NCI-H526 treated with DMSO at 0.1 percent for 48 hours (cell line): ENCODE measurements at regions not wholly inside any gene's neighbourhood (a gene's known extent, or its start where the extent isn't known, plus 50 kb on each side); places are given as distances from the start of the nearest gene placed in this dataset.
"Not testable (repeated sequence)": the region's sequence is repeated elsewhere in the genome, so short reads cannot be mapped to it uniquely, and the experiment has no call there.

ENCODE experiments used
- DNase-seq: peaks from one replicate; lab custom pipeline; 2025; lab: John Stamatoyannopoulos, UW

DNA sequence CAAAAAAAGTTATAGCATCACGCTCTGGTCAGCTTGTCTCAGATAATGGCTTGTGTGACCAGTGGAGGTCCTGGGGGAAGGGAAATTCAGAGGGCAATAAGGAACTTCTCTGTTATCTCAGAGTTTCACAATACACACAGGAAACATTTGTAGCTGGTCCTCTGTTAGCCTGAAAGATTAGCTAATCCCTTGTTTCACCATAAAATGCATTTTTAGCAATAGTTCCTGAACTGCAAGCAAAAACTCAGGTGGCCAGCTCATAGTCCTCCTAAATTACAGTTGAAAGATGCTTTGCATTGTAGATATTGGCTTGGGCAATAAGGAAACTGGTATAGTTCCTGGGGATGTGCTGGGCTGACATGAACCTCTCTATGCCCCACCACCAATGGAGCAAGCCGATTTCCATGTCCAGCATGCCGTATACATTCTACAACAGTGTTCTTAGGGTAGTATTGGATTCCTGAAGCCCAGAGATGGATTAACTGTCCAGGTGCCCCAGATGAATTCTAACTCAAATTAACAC lies 141.5 kb upstream of the TBL1XR1 start:
- DNase-seq = no peak

DNA sequence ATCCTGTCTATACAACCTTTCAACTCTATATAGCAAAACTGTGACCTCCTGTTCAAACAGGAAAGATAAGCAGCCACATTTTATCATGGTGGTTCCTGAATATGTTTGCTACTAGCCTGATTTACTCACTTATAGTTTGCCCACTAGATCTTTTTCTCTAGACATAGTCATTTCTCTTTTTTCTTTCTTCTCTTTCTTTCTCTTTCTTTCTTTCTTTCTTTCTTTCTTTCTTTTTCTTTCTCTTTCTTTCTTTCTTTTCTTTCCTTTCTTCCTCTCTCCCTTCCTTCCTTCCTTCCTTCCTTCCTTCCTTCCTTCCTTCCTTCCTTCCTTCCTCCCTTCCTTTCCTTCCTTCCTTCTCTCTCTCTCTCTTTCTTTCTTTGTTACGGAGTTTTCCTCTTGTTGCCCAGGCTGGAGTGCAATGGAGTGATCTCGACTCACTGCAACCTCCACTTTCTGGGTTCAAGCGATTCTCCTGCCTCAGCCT lies 142.0 kb upstream of the TBL1XR1 start:
- not testable (repeated sequence) for DNase-seq

DNA sequence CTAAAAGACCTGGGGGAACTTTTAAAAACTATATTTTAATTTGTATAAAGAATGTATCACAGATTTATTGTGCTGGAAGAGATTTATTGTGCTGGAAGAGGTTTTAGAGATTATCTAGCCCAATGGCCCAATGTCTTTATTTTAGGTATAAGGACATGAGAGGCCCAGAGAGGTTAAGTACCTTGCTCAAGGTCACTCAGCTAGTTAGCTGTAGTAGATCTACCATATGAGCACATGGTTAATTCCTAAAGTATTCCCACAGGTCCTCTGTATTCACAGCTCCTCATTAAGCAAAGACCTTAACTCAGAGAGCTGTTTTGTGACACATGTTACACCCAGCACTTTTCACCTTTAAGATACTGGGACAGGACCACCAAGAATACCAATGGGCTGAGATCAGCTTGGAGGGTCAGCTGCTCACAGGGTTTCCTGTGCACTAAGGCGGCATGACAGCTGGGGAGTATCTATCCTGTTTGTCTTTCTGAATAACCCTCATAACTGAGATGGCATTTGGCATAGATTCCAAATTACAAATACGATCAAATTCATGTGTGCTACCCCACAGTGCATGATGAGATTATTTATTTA lies 143.1 kb upstream of the TBL1XR1 start:
- no peak for DNase-seq

DNA sequence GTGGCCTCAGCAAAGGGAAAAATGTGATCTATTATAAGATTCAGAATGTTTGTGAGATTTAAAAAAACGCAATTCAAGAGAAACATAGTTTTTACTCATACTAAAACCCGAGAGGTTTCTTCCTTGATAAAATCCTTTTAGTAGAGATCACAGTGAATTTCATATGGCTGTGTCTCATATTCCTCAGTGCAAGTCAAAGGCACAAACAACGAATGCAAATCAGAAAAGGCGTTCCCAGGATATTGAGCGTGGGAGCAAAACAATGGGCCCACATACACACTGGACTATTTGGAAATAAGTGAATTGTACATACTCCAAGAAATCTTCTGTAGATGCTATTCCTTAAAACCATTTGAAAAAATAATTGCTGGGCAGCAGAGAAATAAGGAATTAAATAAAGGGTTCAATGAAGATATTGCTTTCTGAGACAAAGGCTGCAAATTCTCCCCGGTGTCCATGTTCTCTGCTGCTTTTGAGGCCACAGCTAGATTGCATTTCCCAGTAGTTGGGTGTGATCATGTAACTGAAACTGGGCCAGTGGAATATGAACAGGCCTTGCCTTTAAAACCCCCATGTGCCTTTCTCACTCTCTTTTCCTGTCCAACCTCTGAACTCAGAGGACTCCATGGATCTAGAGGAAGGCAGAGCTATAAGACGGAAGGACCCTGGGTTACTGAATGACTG lies 144.6 kb upstream of the TBL1XR1 start:
- DNase-seq = no peak

DNA sequence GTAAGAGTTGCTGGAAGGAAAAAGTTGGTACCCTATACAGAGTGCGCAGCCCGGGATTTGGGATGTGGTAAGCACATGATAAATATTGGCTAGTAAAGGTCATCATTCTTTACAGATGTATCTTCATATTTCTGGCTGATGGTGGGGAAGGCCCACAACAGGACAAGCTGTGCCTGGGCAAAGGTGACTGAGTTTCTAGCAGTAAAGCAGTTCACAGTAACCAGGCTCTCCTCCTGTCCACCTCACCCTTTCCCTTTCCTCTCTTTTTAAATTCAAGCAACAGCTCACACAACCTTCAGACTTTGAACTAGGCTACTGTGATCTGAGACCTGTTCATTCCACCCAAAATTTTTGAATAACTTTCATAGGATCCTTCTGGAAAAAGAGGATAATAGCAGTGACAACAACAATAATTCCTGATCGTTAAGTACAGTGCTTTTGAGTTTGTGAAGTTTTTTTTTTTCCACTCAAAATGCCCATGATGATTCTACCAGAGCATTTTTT lies 145.9 kb upstream of the TBL1XR1 start:
- no peak for DNase-seq

DNA sequence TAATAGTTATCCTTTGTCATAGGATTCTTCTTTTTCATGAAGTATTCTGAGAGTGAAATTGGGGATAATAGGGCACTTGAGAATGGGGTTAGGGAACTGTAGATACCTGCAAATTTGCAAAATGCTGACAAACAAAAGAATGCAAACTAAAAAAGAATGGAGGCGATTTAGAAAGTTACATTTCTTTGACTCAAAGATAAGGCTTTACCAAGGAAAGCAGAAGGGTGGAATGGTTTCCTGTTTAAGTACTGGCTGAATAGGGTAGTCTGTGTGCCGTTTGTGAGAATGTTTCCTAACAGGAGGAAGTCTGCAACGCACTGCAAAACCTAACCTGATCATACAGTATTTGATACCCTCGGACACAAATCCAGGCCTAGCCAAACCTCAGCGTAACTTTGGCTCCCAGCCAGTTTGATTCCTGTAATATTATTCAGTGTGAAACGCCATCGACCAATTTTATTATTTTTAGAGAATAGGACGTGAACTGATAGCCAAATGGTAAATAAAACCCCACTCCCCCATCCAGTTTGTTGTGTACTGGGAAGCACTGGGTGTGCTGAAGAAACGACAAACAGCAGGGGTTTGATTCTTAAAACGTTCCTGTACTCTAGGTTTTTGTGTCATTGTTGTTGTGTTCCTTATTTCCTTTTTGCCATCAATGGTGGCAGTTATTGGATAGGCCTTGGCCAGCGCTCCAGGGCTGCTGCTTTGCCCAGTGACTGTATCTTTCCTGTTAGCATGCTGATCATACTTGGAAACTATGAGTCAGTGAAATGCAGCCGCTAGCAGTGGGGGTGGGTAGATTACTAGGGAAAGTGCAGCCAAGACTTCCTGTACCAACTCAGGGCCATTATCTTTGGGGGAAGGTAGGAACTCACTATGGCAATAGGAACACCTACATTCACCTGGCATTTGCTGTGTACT lies 148.0 kb upstream of the TBL1XR1 start:
- DNase-seq = no peak

DNA sequence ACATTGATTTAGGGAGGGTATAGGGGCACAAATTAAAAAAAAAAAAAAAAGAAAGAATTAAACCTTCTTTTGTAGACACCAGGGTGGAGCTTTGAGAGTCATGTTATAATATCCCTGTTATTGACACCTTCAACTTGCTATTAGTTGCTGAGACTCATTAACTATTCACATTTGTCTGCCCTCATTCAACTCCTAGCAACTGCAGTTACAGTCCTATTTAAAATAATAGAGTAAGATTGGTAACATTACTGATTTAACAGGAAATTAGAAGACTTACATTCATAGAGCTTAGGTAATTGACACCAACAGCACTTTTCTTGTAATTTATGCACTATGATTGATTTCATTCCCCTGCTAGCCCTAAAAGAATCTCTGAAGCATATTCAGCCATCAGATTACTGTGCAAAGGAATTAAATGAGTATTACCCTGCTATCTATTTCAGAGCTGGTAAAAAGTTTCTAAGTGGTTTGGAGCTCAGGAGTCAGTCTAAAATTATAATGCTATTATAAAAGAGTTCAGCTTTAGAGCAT lies 148.8 kb upstream of the TBL1XR1 start:
- no peak for DNase-seq

DNA sequence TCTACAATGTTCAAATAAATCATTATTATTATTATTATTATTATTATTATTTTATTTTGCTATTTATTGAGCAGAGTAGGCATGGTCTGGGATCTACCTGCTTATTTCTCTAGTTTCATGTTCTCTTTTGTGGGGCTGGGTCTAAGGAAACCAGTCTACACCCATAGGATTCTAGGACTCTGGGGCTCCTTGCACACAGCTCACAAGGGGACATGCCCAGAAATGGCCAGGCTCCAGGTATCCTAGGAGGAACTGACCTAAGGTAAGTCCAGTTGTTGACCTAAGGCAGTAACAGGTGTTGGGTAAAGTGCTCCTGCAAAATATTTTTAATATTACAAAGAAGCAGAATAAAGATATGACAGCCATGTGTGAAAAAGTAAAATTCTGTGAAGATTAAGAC lies 149.6 kb upstream of the TBL1XR1 start:
- DNase-seq = no peak

DNA sequence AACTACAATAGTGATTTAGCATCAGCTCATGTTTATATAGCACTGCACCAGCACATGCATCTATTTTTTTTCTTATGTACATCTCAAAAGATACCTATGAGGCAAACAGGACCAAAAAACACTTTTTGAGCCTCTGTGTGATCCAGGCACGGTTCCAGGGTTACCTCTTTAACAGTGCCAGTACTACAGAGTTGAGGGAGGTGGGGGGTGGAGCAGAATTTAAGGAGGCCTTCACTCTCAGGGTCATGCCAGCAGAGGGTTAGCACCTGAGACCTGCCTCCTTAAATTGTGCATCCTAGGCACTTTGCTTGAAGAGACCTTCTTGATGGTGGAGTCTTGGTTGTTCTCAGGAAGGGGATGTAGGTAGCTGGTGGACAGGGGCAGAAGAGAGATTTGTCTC lies 150.3 kb upstream of the TBL1XR1 start:
- DNase-seq = no peak

DNA sequence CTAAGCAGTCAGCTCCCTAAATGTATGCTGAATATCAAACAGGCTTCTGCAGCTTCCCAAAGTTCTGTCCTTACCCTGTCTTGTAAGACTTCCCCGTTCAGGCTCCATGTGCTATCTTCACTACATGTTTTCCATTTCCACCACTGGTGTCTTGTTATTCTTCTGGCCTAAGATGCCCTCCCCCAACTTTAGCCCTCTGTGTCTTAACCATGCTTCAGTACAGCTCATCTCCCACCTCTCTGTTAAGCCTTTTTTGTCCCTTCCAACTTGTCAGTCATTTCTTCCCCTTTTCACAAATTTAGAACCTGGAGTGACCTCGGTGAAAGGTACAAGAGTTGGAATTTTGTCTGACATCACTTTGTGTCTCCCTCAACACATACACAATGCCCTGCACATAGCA lies 151.7 kb upstream of the TBL1XR1 start:
- no peak for DNase-seq

DNA sequence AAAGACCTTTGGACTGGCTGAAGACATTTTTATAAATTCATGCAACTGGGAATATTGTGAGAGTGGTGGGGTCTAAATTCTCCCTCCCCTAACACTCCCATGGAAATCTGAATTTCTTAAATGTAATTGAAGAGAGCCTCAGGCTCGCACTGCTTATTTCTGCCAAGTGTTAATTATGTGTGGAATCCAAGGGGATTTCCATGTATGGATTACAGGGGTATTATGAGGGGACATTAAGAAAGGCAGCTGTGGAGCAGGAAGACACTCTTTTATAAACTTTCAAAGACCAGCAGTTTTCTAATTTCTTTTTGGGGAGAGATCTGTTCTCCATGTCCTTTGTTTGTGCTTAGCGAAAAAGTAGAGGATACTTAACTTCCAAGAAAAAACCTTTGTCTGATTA lies 152.1 kb upstream of the TBL1XR1 start:
- DNase-seq = no peak

DNA sequence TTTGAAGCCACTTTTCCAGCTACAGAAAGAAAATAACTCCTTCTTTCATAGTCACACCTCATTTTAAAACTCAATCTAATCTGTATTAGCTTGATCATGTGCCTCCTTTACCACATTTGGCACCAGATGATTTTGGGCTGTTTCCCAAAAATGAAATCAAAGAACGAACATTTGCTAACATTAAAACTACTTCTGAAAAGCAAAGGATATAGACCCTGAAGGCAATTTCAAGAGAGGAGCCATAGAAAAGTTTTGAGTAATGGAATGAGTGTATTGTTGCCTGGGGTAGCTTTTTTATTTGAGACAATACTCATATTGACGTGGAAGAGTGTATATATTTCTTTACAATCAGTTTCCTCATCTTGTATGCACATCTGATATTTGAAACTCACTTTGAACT lies 152.8 kb upstream of the TBL1XR1 start:
- DNase-seq = no peak

DNA sequence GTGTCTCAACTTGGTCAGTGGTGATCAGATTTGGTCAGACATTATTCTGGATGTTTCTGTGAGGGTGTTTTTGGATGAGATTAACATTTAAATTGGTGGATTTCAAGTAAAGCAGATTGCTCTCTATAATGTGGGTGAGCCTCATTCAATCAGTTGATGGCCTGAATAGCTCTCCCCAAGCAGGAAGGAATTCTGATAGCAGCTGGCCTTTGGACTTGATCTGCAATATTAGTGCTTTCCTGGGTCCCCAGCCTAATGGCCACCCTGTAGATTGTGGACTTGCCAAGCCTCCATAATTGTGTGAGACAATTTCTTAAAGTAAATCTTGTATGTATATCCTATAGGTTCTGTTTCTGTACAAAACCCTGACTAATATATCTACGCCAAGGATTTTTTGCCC lies 153.9 kb upstream of the TBL1XR1 start:
- DNase-seq = no peak

DNA sequence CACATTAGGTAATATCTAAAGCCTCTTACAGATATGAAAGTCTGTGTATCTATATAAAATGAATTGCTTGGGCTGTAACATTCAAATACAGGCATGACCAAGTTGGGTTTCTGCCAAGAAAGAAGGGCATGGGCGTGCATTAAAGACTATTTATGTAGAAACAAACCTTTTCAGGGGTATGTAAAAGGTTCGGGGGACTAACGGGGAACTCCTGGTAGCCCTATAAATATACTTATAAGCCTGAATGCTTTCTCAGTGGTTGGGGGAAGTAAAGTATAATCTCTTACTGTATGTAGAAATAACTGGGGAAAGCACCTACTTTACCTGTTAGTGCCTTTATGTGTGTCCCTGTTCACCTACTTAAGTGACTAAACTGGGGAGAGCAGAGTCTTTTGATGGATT lies 154.5 kb upstream of the TBL1XR1 start:
- DNase-seq = no peak

DNA sequence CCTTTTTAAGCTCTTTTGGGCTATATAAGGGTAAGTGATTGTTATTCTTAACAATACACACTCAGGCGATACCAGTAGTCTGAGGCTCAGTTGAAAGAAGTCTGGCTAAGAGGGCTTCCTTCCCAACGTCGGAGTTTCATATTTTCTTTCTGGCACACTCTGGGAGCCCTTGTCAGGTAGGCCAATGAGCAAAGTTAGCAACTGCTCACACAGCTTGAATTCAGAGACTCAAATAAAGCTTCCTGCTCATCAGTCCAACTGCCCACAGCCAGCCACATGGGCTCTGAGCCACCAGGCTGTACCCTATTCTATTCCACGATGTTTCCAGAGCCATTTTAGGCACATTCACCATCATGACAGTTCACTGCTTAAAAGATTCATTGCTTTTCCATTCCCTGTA lies 155.1 kb upstream of the TBL1XR1 start:
- DNase-seq = no peak

DNA sequence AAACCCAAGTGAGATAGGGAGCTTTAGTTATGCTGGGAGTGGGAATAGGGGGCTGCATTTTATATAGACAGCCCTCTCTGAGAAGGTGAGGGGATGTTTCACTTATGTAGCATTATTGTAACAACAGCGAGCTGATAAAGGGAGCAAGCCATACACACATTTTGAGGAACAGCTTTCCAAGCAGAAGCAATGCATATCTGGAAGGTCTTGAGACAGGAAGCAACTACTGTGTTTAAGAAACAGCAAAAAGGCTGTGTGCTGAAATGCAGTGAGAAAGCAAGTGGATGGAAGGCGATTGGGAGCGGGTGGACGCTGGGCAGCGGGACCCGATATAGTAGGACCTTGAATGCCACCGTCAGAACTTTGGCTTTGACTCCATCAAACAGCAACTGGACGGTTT lies 155.9 kb upstream of the TBL1XR1 start:
- no peak for DNase-seq

DNA sequence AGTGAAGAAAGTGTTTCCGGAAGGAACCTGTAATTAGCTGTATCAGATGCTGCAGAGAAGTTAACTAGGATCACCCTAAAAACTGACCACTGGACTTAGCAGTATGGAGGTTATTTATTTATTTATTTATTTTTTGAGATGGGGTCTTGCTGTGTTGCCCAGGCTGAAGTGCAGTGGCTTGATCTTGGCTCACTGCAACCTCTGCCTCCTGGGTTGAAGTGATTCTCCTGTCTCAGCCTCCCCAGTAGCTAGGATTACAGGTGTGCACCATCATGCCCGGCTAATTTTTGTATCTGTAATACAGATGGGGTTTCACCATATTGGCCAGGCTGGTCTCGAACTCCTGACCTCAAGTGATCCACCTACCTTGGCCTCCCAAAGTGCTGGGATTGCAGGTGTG lies 156.6 kb upstream of the TBL1XR1 start:
- not testable (repeated sequence) for DNase-seq

DNA sequence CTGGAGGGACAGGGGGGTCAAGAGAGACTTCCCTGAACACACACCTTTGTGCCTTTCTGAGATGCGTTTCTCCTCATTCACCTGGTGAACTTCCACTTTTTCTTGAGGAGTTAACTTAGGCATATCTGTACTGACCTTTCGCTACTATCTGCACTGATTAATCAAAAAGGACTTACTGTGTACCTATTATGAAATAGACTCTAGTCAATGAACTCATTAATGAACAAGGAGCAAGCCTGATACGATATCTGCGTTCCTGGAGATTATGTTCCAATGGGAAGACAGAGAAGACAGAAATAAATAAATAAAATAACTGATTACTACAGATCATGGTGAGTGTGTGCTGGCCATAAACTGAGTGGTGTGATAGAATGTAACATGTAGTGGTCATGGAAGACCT lies 157.2 kb upstream of the TBL1XR1 start:
- DNase-seq = no peak

DNA sequence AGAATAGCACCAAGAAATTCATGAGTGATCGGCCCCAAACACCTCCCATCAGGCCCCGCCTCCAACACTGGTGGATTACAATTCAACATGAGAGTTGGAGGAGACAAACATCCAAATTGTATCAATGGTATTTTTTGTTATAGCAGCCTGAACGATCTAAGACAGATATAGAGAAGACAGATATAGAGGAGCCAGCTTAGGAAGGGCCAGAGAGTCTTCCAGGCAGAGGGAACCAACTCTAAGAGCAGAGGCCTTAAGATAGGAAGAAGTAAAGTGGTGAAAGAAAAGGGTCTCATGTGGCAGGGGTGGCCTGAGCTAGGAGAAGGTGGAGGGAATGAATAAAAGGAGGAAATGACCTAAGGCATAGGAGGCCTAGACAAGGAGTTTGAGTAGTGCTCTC lies 158.8 kb upstream of the TBL1XR1 start:
- DNase-seq = no peak

DNA sequence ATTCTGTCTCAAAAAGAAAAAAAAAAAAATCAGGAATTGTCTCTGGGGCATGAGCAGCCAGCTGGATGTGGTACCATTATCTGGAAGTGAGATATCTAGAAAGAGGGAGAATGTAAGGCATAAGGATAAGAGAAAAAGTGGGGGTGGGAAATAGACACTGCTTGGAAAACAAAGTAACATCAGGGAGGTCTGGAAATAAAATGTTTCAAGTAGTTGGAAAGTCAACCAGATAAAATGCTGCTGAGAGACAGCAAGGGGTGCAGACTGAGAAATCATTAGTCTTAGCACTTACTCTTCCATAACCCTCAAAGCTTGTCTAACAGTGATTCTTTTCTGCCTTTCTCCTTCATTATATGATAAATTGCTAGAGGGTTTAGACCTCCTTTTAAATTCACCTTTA lies 159.7 kb upstream of the TBL1XR1 start:
- no peak for DNase-seq

DNA sequence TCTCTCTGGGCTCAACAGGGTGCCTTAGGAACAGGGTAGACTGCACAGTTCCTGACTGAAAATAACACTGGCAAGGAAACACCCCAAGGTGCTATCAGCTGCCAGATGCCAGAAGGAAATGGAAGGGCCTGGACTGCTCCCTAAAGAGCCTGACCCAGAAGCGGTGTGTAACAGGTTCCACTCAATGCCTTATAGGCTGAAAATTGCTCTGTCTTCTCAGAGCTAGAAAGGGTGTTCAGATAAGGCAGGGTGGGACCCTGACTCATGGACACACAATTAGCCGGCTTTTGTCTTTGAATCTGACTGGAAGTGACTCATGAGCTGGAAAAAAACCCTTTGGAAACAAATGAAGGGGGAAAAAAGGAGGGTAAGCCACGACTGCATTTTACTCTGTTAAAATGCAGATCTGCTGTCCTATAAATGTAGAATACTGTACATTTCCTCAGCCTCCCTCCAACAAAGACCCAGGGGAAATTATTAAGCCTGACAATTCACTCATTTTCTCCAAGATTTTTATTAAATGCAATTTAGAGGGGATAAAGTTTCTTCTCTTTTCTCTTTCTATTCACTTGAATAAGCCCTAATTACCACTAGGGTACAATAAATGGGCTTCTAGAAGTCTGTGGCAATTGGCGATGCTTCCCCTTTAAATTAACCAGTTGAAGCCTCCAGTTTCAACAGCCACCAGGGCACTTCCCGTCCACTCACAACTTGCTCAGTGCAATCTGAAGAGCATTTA lies 160.2 kb upstream of the TBL1XR1 start:
- DNase-seq = no peak
